GM18519 (cell line): ENCODE measurements at regions not wholly inside any gene's neighbourhood (a gene's known extent, or its start where the extent isn't known, plus 50 kb on each side); places are given as distances from the start of the nearest gene placed in this dataset.
"Not testable (repeated sequence)": the region's sequence is repeated elsewhere in the genome, so short reads cannot be mapped to it uniquely, and the experiment has no call there.

Experiments used
- ATAC-seq: cut with Tn5 transposase; IDR thresholded peaks from one replicate; pipeline ENCODE4 v1.9.1; 2021; ENCODE audit warnings: mild to moderate bottlenecking, moderate library complexity; ENCODE audit not compliant: unreplicated experiment, low FRiP score

- ATAC-seq, result no peak
These were observed 78.5 kb upstream of the SGIP1 start for GRCh38 chr1:66455446-66455845.

DNA sequence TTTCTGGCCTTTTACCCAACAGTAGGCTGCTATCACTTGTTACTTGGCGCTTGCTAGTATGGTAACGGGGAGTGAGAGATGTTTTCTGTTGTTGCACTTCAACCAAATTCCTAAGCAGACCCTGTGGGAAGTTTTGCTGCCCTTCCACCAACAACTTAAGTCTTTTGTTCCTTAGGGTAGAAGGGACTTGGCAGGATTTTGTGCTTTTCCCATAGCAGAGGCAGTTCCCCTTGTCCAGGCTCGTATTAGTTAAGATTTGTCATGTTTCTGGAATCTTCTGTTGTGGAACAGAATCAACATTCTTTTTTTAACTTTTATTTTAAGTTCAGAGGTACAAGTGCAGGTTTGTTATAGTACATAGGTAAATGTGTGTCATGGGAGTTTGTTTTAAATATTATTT, 73.2 kb upstream of the SGIP1 start:
- no peak for ATAC-seq

DNA sequence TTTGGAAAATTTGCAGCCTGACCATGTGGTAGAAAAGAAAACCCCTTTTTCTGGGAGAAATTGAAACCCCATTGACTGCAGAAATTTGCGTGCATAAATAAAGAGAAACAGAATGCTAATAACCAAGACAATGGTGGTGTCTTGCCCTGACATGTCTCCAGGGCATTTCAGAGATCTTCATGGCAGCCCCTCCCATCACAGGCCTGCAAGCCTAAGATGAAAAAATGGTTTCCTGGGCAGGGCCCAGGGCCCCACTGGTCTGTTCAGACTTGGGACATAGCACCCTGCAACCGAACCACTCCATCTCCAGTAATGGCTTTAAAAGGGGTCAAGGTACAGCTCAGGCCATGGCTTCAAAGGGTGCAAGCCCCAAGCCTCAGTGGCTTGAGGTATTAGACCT, 71.6 kb upstream of the SGIP1 start:
- ATAC-seq, result no peak

GRCh38 chr1:66464351-66464750, 69.6 kb upstream of the SGIP1 start:
- ATAC-seq, result no peak

DNA sequence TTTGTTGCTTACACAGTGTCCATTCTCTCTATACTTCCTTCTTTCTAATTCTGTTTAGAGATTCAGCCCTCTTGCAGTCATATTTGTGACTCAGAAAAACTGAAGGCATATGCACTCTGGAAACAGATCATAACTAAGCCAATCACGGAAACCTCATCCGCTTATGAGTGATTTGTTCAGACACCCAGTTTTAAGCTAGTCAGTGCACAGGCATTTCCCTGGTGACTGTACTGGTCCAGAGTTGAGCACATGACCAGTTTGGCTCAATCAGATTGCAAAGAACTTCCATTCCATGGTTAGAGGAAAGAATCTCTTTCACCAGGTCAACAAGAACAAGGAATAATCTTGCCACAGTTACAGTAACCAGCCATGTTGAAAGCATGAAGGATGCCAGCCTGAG, 69.2 kb upstream of the SGIP1 start:
- ATAC-seq, result no peak

DNA sequence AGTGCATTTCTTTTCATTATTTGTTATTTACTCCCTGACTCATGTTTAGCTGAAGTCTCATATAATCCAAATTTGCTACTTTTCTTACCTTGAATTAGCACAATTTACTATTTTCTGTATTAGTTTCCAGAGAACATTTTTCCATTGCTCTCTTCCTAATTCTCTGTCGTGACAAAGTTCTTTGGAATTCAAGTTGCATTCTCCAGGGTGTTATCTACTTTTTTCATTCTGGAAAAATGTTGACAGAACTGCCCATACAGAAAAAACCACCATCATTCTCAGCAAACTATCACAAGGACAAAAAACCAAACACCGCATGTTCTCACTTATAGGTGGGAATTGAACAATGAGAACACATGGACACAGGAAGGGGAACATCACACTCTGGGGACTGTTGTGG, 67.3 kb upstream of the SGIP1 start:
- ATAC-seq, result not testable (repeated sequence)

DNA sequence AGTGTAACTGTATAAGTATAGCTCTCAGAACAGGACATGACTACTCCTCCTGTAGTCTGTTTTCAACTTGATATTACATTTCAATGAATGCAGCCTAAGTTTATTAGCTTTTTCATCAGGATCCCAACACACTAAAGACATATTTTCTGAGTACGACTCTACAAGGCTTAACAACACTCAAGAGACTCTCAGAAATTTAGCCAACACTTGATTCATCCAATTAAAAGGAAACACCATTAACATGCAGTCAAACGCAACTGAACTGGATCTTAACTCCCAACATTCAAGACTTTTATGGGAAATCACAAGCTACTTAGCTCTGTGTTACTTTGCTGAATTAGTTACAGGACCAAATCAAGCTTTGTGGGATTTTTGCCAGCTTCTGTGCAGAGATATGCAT, 65.2 kb upstream of the SGIP1 start:
- ATAC-seq, result no peak

DNA sequence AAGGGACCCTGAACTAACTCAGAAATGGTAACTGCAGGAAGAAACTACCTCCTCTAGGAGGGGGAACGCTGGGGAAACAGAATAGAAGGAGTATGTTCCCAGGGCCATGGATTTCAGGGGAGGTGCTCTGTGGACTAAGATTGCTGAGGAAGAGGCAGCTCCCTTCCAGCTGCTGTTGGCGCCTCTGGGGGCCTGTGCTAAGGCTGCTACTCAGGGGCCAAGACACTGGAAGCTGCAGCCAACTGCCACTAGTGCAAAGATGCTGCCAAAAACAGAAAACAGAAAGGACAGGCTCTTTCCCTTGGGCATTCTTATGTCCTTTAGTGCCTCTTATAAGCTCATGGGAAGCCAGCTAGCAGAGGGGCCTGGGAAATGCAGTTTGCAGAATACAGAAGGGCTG, 58.0 kb upstream of the SGIP1 start:
- no peak for ATAC-seq

- no peak for ATAC-seq
These were observed 57.2 kb upstream of the SGIP1 start for GRCh38 chr1:66476774-66477173.

- ATAC-seq, result no peak
These were observed 55.8 kb upstream of the SGIP1 start for GRCh38 chr1:66478116-66478515.

- ATAC-seq, result no peak
These were observed 53.8 kb upstream of the SGIP1 start for GRCh38 chr1:66480162-66480561.

GRCh38 chr1:66481215-66481614, 52.7 kb upstream of the SGIP1 start:
- ATAC-seq, result not testable (repeated sequence)
